ENCODE measurements at regions not wholly inside any gene's neighbourhood (a gene's known extent, or its start where the extent isn't known, plus 50 kb on each side); places are given as distances from the start of the nearest gene placed in this dataset.

DNA sequence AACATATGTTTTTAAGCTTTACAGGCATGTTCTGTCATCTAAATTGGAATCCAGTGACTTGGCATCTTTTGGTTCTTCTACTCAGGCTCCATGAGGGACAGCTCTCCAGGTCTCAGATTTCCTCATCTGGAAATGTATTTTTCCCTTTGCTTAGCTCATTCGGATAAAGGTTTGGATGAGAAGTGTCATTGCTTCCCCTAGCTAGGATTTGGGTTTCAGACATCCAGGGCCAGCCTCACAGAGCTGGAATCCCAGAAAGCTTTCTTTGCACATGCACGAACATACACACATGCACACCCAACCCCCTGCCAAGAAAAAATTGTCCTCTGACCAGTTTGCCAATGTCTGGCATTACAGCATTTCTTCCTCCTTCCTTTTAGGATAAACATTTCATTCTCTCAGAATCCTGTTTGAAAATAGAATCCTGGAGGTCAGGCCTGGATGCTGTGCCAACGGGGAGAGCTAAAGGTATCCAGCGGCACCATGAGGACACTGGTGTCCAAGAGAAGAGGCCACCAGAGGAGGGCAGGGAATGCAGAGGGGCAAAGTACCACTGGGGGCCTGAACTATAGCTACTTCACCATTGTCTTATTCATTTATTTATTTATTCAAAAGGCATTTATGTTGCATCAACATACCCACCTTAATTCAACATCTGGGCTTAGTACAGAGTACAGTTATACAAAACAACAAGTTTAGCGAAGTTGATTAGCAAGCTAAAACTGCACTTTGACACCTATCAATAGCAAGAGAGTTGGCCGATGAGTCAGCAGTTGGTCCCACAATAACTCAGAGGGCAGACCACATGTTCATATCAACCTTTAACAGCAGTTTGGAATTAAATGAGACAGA is 97.9 kb upstream of the ATL2 start:
- H3K36me3 Mint-ChIP-seq (ENCODE audit: low read depth), result no peaks in the 10 kb centered on the region
- H3K4me1 Mint-ChIP-seq, result peaks cover 25% of the 10 kb centered on the region
- peak overlapping the region; percentile 21 for H3K27ac Mint-ChIP-seq
- no peaks in the 10 kb centered on the region for H3K9me3 Mint-ChIP-seq
- no peak for DNase-seq
- peak overlapping the region; percentile 10 for H3K4me3 Mint-ChIP-seq
- H3K27me3 Mint-ChIP-seq, result peaks cover 18% of the 10 kb centered on the region
- intact Hi-C loops (cut with micrococcal nuclease), result loop anchor here (1.0 kb wide), 1 partner anchor 13 kb away; no protein-coding TSS in a partner anchor

DNA sequence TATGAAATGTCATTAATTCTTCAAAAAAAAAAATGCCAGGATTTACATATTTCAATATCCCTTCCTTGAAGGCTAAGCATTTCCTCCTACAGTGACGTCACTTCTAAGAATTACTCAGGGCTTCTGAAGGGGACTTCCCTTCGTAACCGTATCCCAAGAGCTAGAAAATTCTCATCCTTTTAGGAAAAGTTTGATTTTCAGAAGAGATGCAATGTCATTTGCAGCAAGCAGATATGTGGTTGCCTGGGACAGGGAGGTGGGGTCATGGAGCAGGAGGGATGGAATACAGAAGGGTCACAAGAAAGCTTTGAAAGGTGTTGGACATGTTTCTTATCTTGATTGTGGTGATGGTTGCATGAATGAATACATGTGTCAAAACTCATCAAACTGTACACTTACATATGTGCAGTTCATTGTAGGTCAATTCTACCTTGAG is 97.0 kb upstream of the ATL2 start:
- peak overlapping the region; percentile 66 for H3K27ac Mint-ChIP-seq

DNA sequence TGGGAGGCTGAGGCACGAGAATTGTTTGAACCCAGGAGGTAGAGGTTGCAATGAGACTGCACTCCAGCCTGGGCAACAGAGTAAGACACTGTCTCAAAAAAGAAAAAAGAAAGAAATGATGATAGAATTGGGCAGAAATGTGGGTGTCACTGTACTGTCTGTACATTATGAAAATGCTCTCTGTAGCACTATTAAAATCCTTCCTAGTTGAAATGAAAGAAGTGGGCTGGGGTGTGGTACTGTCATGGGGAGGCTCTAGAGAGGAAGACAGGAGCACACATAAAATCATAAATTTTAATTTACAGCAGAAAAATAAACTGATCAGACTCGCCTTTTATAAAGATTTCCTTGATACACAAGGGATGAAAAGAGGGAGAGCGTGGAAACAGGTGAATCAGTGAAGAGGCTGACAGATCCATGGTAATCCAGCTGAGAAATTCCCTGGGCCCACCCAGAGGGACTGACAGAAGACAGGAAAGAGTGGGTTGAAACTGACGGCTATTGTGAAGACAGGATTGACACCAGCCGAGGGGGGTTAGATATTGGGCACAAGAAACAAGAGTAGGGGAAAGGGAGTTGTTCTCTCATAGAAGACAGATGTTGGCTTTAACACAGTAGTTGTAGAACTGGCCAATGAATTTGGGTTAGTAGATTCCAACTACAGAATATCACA is 96.4 kb upstream of the ATL2 start:
- no peak for DNase-seq
- H3K27me3 Mint-ChIP-seq, result peaks cover 25% of the 10 kb centered on the region
- H3K4me1 Mint-ChIP-seq, result peaks cover 25% of the 10 kb centered on the region
- no peaks in the 10 kb centered on the region for H3K9me3 Mint-ChIP-seq
- H3K27ac Mint-ChIP-seq, result peak overlapping the region; percentile 43
- intact Hi-C loops (cut with micrococcal nuclease), result loop anchor here (1.0 kb wide), 1 partner anchor 11 kb away; no protein-coding TSS in a partner anchor
- peak overlapping the region; percentile 41 for H3K4me3 Mint-ChIP-seq
- H3K36me3 Mint-ChIP-seq (ENCODE audit: low read depth), result no peaks in the 10 kb centered on the region

More for the DNA sequence above, 97.0 kb upstream of the ATL2 start:
- peak overlapping the region; percentile 41 for H3K4me3 Mint-ChIP-seq
- no peaks in the 10 kb centered on the region for H3K9me3 Mint-ChIP-seq
- DNase-seq, result peak; percentile 60
- peaks cover 25% of the 10 kb centered on the region for H3K4me1 Mint-ChIP-seq
- H3K27me3 Mint-ChIP-seq, result peaks cover 23% of the 10 kb centered on the region
- no peaks in the 10 kb centered on the region for H3K36me3 Mint-ChIP-seq (ENCODE audit: low read depth)
- intact Hi-C loops (cut with micrococcal nuclease), result loop anchor here (1.0 kb wide), 1 partner anchor 12 kb away; no protein-coding TSS in a partner anchor

DNA sequence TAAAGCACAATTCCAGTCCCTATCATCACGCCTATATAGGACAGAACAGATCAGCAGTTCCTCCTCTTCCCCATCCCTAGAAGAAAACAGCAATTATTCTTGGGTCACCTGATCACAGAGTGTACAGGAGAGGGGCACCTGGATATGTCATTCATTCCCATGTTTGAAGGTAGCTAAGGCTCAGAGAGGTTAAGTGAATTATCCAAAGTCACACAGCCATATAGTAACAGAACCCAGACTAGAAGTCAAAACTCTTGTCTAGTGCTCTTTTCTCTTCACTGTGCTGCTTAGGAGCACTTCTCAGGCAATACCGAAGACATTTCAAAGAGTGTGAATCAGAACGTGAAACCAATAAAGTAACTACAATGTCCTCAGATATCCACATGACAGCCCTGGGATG is 93.0 kb upstream of the ATL2 start:
- H3K27ac Mint-ChIP-seq, result no peak overlapping the region
- peaks cover 29% of the 10 kb centered on the region for H3K27me3 Mint-ChIP-seq
- H3K4me3 Mint-ChIP-seq, result no peak overlapping the region
- no peaks in the 10 kb centered on the region for H3K36me3 Mint-ChIP-seq (ENCODE audit: low read depth)
- intact Hi-C loops (cut with micrococcal nuclease), result no loop called here
- no peak for DNase-seq
- H3K9me3 Mint-ChIP-seq, result no peaks in the 10 kb centered on the region
- H3K4me1 Mint-ChIP-seq, result peaks cover 20% of the 10 kb centered on the region

GRCh38 chr2:38467768-38468455 is 90.8 kb upstream of the ATL2 start:
- intact Hi-C loops (cut with micrococcal nuclease), result no loop called here

GRCh38 chr2:38466876-38467767 is 90.0 kb upstream of the ATL2 start:
- Mint-ChIP-seq H3K9me3 (no peaks in the 10 kb centered on the region), H3K36me3 (ENCODE audit: low read depth) (no peaks in the 10 kb centered on the region), H3K4me3 (no peak overlapping the region), H3K27ac (no peak overlapping the region), H3K4me1 (peaks cover 6% of the 10 kb centered on the region), H3K27me3 (peaks cover 32% of the 10 kb centered on the region)
- intact Hi-C loops (cut with micrococcal nuclease), result no loop called here
- no peak for DNase-seq

More at GRCh38 chr2:38467768-38468455, 90.8 kb upstream of the ATL2 start:
- no peaks in the 10 kb centered on the region for H3K9me3 Mint-ChIP-seq
- H3K36me3 Mint-ChIP-seq (ENCODE audit: low read depth), result no peaks in the 10 kb centered on the region
- peaks cover 3% of the 10 kb centered on the region for H3K4me1 Mint-ChIP-seq
- DNase-seq, result no peak
- peaks cover 34% of the 10 kb centered on the region for H3K27me3 Mint-ChIP-seq
- H3K4me3 Mint-ChIP-seq, result no peak overlapping the region
- H3K27ac Mint-ChIP-seq, result no peak overlapping the region

DNA sequence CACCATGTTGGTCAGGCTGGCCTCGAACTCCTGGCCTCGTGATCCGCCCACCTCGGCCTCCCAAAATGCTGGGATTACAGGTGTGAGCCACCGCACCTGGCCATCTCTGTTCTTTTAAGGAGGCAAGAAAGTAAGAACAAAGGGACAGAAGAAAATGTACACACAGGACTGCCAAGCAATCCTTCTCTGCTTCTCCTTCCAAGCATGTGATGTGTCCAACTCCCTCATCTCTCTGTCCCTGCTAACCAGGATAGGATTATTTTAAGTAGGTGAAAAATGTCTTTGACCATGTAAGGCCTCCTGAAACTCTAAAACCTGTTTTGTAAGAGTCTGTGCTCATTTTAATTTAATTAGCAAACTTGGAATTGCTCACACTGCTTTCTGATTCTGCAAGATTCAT is 89.3 kb upstream of the ATL2 start:
- H3K9me3 Mint-ChIP-seq, result no peaks in the 10 kb centered on the region
- no peaks in the 10 kb centered on the region for H3K36me3 Mint-ChIP-seq (ENCODE audit: low read depth)
- H3K27me3 Mint-ChIP-seq, result peaks cover 29% of the 10 kb centered on the region
- DNase-seq, result no peak
- H3K4me3 Mint-ChIP-seq, result no peak overlapping the region
- H3K4me1 Mint-ChIP-seq, result peaks cover 8% of the 10 kb centered on the region
- H3K27ac Mint-ChIP-seq, result no peak overlapping the region
- intact Hi-C loops (cut with micrococcal nuclease), result no loop called here

DNA sequence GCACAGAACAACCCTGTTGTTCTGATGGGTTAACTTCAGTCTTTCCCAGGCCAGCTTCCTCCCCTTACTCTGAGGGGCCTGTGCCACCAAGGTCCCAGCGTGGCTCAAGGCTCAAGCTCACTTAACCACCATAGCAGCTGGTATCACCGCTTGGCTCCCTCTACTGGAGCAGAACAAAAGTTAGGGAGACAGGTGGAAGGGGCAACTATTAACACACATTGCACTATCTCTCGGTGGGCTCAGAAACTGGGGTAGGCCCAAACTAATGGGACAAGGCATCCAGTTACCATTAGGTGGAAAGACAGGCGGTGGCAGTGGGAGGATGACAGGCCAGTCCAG is 88.7 kb upstream of the ATL2 start:
- no peak overlapping the region for H3K27ac Mint-ChIP-seq
- H3K4me1 Mint-ChIP-seq, result peaks cover 8% of the 10 kb centered on the region
- no peaks in the 10 kb centered on the region for H3K9me3 Mint-ChIP-seq

GRCh38 chr2:38464971-38465788 is 88.1 kb upstream of the ATL2 start:
- H3K27me3 Mint-ChIP-seq, result peaks cover 30% of the 10 kb centered on the region
- H3K9me3 Mint-ChIP-seq, result no peaks in the 10 kb centered on the region
- peaks cover 8% of the 10 kb centered on the region for H3K4me1 Mint-ChIP-seq
- no peak overlapping the region for H3K27ac Mint-ChIP-seq
- no peaks in the 10 kb centered on the region for H3K36me3 Mint-ChIP-seq (ENCODE audit: low read depth)
- intact Hi-C loops (cut with micrococcal nuclease), result no loop called here
- H3K4me3 Mint-ChIP-seq, result no peak overlapping the region
- DNase-seq, result no peak

More for the DNA sequence above, 88.7 kb upstream of the ATL2 start:
- H3K4me3 Mint-ChIP-seq, result no peak overlapping the region
- intact Hi-C loops (cut with micrococcal nuclease), result no loop called here
- no peaks in the 10 kb centered on the region for H3K36me3 Mint-ChIP-seq (ENCODE audit: low read depth)
- H3K27me3 Mint-ChIP-seq, result peaks cover 28% of the 10 kb centered on the region
- peak; percentile 67 for DNase-seq

- no peak for DNase-seq
- Mint-ChIP-seq H3K4me3 (no peak overlapping the region), H3K27ac (no peak overlapping the region), H3K36me3 (ENCODE audit: low read depth) (no peaks in the 10 kb centered on the region), H3K27me3 (peaks cover 19% of the 10 kb centered on the region), H3K9me3 (no peaks in the 10 kb centered on the region), H3K4me1 (peaks cover 8% of the 10 kb centered on the region)
- intact Hi-C loops (cut with micrococcal nuclease), result loop anchor here (2.0 kb wide), 1 partner anchor 149 kb away; no protein-coding TSS in a partner anchor
Measured at GRCh38 chr2:38463752-38464151, 86.7 kb upstream of the ATL2 start.

GRCh38 chr2:38462121-38462661 is 85.1 kb upstream of the ATL2 start:
- Mint-ChIP-seq H3K27me3 (peaks cover 24% of the 10 kb centered on the region), H3K9me3 (no peaks in the 10 kb centered on the region), H3K36me3 (ENCODE audit: low read depth) (no peaks in the 10 kb centered on the region), H3K27ac (peak overlapping the region; percentile 43), H3K4me1 (peaks cover 8% of the 10 kb centered on the region), H3K4me3 (peak overlapping the region; percentile 4)
- intact Hi-C loops (cut with micrococcal nuclease), result loop anchor here (1.0 to 2.0 kb wide), 5 partner anchors 12 to 191 kb away; no protein-coding TSS in a partner anchor
- DNase-seq, result peak; percentile 70

DNA sequence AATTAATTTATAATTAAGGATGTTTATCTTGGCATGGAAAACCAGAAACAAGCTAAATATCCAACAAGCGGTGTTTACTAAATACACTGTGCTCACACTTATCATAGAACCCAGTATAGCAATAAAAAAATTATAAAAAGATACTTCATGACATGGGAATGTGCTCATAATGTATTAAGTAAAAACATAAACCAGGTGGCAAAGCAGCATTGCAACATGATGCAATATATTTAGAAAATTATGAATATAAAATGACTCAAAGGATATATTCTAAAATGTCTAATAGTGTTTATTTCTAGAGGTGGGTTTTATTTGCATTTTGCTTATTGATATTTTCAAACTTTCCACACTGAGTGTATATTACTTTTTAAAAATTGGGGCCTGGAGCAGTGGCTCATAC is 84.4 kb upstream of the ATL2 start:
- intact Hi-C loops (cut with micrococcal nuclease), result no loop called here
- Mint-ChIP-seq H3K9me3 (no peaks in the 10 kb centered on the region), H3K27me3 (peaks cover 27% of the 10 kb centered on the region), H3K4me1 (peaks cover 8% of the 10 kb centered on the region), H3K36me3 (ENCODE audit: low read depth) (no peaks in the 10 kb centered on the region), H3K4me3 (no peak overlapping the region), H3K27ac (no peak overlapping the region)
- no peak for DNase-seq
